Activated CD8-positive, alpha-beta T cell treated with anti-CD3 and anti-CD28 coated beads for 36 hours (primary cell): ENCODE measurements at regions not wholly inside any gene's neighbourhood (a gene's known extent, or its start where the extent isn't known, plus 50 kb on each side); places are given as distances from the start of the nearest gene placed in this dataset.
"Not testable (repeated sequence)": the region's sequence is repeated elsewhere in the genome, so short reads cannot be mapped to it uniquely, and the experiment has no call there.

ENCODE experiments used
- ATAC-seq: fragments of 200-7000 bp; cut with Tn5 transposase; one replicate; pipeline ENCODE4 v1.10.0; 2021; ENCODE audit warnings: mild to moderate bottlenecking, moderate library complexity
- CTCF ChIA-PET: fragments of 350-600 bp; sonication (Branson Sonifier 250); formaldehyde crosslinking; loops from one replicate; lab custom pipeline; 2021; ENCODE audit warnings: antibody characterized with exemption; lab: Charles Lee
- POLR2A ChIA-PET: fragments of 350-600 bp; sonication (Branson Sonifier 250); formaldehyde crosslinking; loops from one replicate; lab custom pipeline; 2021; ENCODE audit warnings: antibody characterized with exemption; lab: Charles Lee
- DNase-seq: peaks from one replicate; pipeline ENCODE4 v3.0.0-alpha.2; 2020
- H3K27ac Mint-ChIP-seq: one replicate; pipeline ENCODE4 v1.8.0; 2021; ENCODE audit warnings: mild to moderate bottlenecking, mixed read lengths
- H3K27me3 Mint-ChIP-seq: one replicate; pipeline ENCODE4 v1.8.0; 2021; ENCODE audit warnings: mixed read lengths
- H3K36me3 Mint-ChIP-seq: one replicate; pipeline ENCODE4 v1.8.0; 2021; ENCODE audit warnings: low read depth, mixed read lengths
- H3K4me1 Mint-ChIP-seq: one replicate; pipeline ENCODE4 v1.8.0; 2021; ENCODE audit warnings: low read depth, mixed read lengths
- H3K4me3 Mint-ChIP-seq: one replicate; pipeline ENCODE4 v1.8.0; 2021; ENCODE audit warnings: mild to moderate bottlenecking, moderate library complexity, mixed read lengths
- H3K9me3 Mint-ChIP-seq: one replicate; pipeline ENCODE4 v1.8.0; 2021; ENCODE audit warnings: mixed read lengths
- CTCF ChIP-seq: fragments of 200-600 bp; IDR thresholded peaks from one replicate; pipeline ENCODE4 v1.8.0; 2022; ENCODE audit warnings: antibody characterized with exemption, mild to moderate bottlenecking
- intact Hi-C: fragments of 100-400 bp; cut with micrococcal nuclease; formaldehyde crosslinking; loops from one replicate; pipeline ENCODE4 v1.10.0; 2022

- H3K27ac Mint-ChIP-seq, result no peak overlapping the region
- DNase-seq (no peak), ATAC-seq (no peak)
- peaks cover 3% of the 10 kb centered on the region for H3K9me3 Mint-ChIP-seq
- CTCF ChIA-PET, result no interaction called here
- POLR2A ChIA-PET, result no interaction called here
- intact Hi-C loops, result no loop called here
- H3K36me3 Mint-ChIP-seq, result no peaks in the 10 kb centered on the region
- H3K27me3 Mint-ChIP-seq, result no peaks in the 10 kb centered on the region
- no peak overlapping the region for H3K4me3 Mint-ChIP-seq
- no peaks in the 10 kb centered on the region for H3K4me1 Mint-ChIP-seq
- no peak for TF ChIP-seq CTCF
Measured at GRCh38 chr3:22836131-22836530, 367.0 kb upstream of the UBE2E2 start.

- H3K4me1 Mint-ChIP-seq, result no peaks in the 10 kb centered on the region
- no peak overlapping the region for H3K4me3 Mint-ChIP-seq
- DNase-seq, result no peak
- intact Hi-C loops, result no loop called here
- no peaks in the 10 kb centered on the region for H3K27me3 Mint-ChIP-seq
- ChIA-PET POLR2A (no interaction called here), CTCF (no interaction called here)
- H3K9me3 Mint-ChIP-seq, result peaks cover 4% of the 10 kb centered on the region
- no peak for TF ChIP-seq CTCF
- no peak overlapping the region for H3K27ac Mint-ChIP-seq
- H3K36me3 Mint-ChIP-seq, result no peaks in the 10 kb centered on the region
- no peak for ATAC-seq
Measured at GRCh38 chr3:22843854-22844253, 359.3 kb upstream of the UBE2E2 start.

- H3K36me3 Mint-ChIP-seq, result no peaks in the 10 kb centered on the region
- POLR2A ChIA-PET, result no interaction called here
- CTCF ChIA-PET, result no interaction called here
- no peak overlapping the region for H3K4me3 Mint-ChIP-seq
- H3K27ac Mint-ChIP-seq, result no peak overlapping the region
- DNase-seq (no peak), ATAC-seq (no peak)
- H3K27me3 Mint-ChIP-seq, result no peaks in the 10 kb centered on the region
- H3K4me1 Mint-ChIP-seq, result no peaks in the 10 kb centered on the region
- H3K9me3 Mint-ChIP-seq, result peaks cover 1% of the 10 kb centered on the region
- no peak for TF ChIP-seq CTCF
- intact Hi-C loops, result no loop called here
Measured at GRCh38 chr3:22846566-22846965, 356.6 kb upstream of the UBE2E2 start.

GRCh38 chr3:22849583-22849982 is 353.5 kb upstream of the UBE2E2 start:
- intact Hi-C loops, H3K27me3 Mint-ChIP-seq, H3K9me3 Mint-ChIP-seq, CTCF ChIA-PET, POLR2A ChIA-PET, H3K4me3 Mint-ChIP-seq, ATAC-seq, H3K27ac Mint-ChIP-seq, H3K4me1 Mint-ChIP-seq, H3K36me3 Mint-ChIP-seq, DNase-seq: not testable (repeated sequence)

- no peak for DNase-seq
- Mint-ChIP-seq H3K36me3 (no peaks in the 10 kb centered on the region), H3K9me3 (no peaks in the 10 kb centered on the region), H3K4me3 (no peak overlapping the region), H3K4me1 (no peaks in the 10 kb centered on the region), H3K27ac (no peak overlapping the region), H3K27me3 (no peaks in the 10 kb centered on the region)
- no peak for TF ChIP-seq CTCF
- ChIA-PET CTCF (no interaction called here), POLR2A (no interaction called here)
- no peak for ATAC-seq
- intact Hi-C loops, result no loop called here
Measured at GRCh38 chr3:22856811-22857210, 346.3 kb upstream of the UBE2E2 start.

GRCh38 chr3:22858486-22858885 is 344.6 kb upstream of the UBE2E2 start:
- Mint-ChIP-seq H3K36me3 (no peaks in the 10 kb centered on the region), H3K4me1 (no peaks in the 10 kb centered on the region), H3K9me3 (no peaks in the 10 kb centered on the region), H3K27me3 (no peaks in the 10 kb centered on the region), H3K4me3 (no peak overlapping the region), H3K27ac (no peak overlapping the region)
- TF ChIP-seq CTCF, result no peak
- POLR2A ChIA-PET, result no interaction called here
- intact Hi-C loops, result no loop called here
- CTCF ChIA-PET, result no interaction called here
- ATAC-seq (no peak), DNase-seq (no peak)
